Panc1 (cell line): ENCODE measurements at regions not wholly inside any gene's neighbourhood (a gene's known extent, or its start where the extent isn't known, plus 50 kb on each side); places are given as distances from the start of the nearest gene placed in this dataset.

Experiments used
- ATAC-seq: fragments of 200-7000 bp; cut with Tn5 transposase; 2 replicates; pipeline ENCODE4 v1.9.1; 2020; ENCODE audit warnings: mild to moderate bottlenecking, moderate library complexity
- BruUV-seq: library from RNA; stranded (reverse); fragments of 400-500 nt; replicated peaks from 2 replicates; lab custom pipeline; 2021; lab: Mats Ljungman, UMichigan
- CTCF ChIA-PET: fragments of 300-600 bp; sonication (Branson Sonifier 250); formaldehyde crosslinking; loops from one replicate; lab custom pipeline; 2022; ENCODE audit warnings: antibody characterized with exemption; lab: Charles Lee
- POLR2A ChIA-PET: fragments of 300-600 bp; sonication (Branson Sonifier 250); formaldehyde crosslinking; loops from one replicate; lab custom pipeline; 2022; ENCODE audit warnings: antibody characterized with exemption; lab: Charles Lee
- DNase-seq: peaks from one replicate; pipeline ENCODE4 v3.0.0-alpha.2; 2010; ENCODE audit warnings: low read depth, low spot score
- H3K27ac ChIP-seq: 2 replicates; pipeline ENCODE4 v1.5.1; 2011; ENCODE audit warnings: mild to moderate bottlenecking, low read length, inconsistent platforms
- H3K27me3 ChIP-seq: fragments of 200-500 bp; sonication (Bioruptor generic); 2 replicates; pipeline ENCODE4 v1.6.0; 2014; ENCODE audit warnings: low read length, inconsistent platforms; ENCODE audit not compliant: control insufficient read depth, insufficient read depth
- H3K36me3 ChIP-seq: fragments of 200-500 bp; sonication (Bioruptor generic); 2 replicates; pipeline ENCODE4 v1.5.1; 2014; ENCODE audit warnings: inconsistent platforms, mild to moderate bottlenecking, low read length, moderate library complexity; ENCODE audit not compliant: control insufficient read depth, insufficient read depth
- H3K4me1 ChIP-seq: 2 replicates; pipeline ENCODE4 v1.5.1; 2011; ENCODE audit warnings: inconsistent platforms, mild to moderate bottlenecking, low read length, moderate library complexity; ENCODE audit not compliant: control insufficient read depth, insufficient read depth
- H3K4me3 ChIP-seq, 2 experiments: 2 replicates each; pipeline ENCODE4 v1.5.1; 2011 to 2012; ENCODE audit warnings: low read depth in 2 of 2, low read length in 2 of 2, mild to moderate bottlenecking in 2 of 2, inconsistent platforms in 1 of 2, moderate library complexity in 1 of 2
- H3K9me3 ChIP-seq: fragments of 200-500 bp; sonication (Bioruptor generic); 2 replicates; pipeline ENCODE4 v1.5.1; 2014; ENCODE audit warnings: low read depth, mild to moderate bottlenecking, inconsistent platforms, low read length, moderate library complexity; ENCODE audit not compliant: control insufficient read depth, insufficient read depth
- POLR2AphosphoS5 ChIP-seq: IDR thresholded peaks from 2 replicates; pipeline ENCODE4 v1.6.1; 2012; ENCODE audit warnings: mild to moderate bottlenecking, low read depth, low read length, moderate library complexity
- REST ChIP-seq, 2 experiments: IDR thresholded peaks; 2 replicates each; pipeline ENCODE4 v1.6.1; 2011 to 2012; ENCODE audit warnings: low read depth in 2 of 2, control low read depth in 1 of 2, low read length in 1 of 2, mild to moderate bottlenecking in 1 of 2, moderate library complexity in 1 of 2; ENCODE audit not compliant: insufficient read depth in 1 of 2
- SIN3A ChIP-seq: IDR thresholded peaks from 2 replicates; pipeline ENCODE4 v1.6.1; 2012; ENCODE audit warnings: low read depth, mild to moderate bottlenecking, low read length, moderate library complexity, borderline replicate concordance; ENCODE audit not compliant: insufficient read depth
- TCF7L2 ChIP-seq: IDR thresholded peaks from 2 replicates; pipeline ENCODE4 v1.6.1; 2011; ENCODE audit warnings: mild to moderate bottlenecking, low read depth, low read length, inconsistent platforms
- in situ Hi-C: cut with HindIII; loops from 2 replicates; pipeline ENCODE4 v1.10.0; 2016; ENCODE audit warnings: low sequenced_read_pairs, low pct_unique_long_range_greater_than_20kb
- intact Hi-C: fragments of 100-400 bp; cut with micrococcal nuclease; formaldehyde crosslinking; loops from one replicate; pipeline ENCODE4 v1.10.0; 2022; ENCODE audit not compliant: unreplicated experiment
- TF ChIP-seq, protein P1 (sequence below): fragments of 450-650 bp; IDR thresholded peaks from 2 replicates; pipeline ENCODE4 v1.5.1; 2017; ENCODE audit warnings: mild to moderate bottlenecking

GRCh38 chr7:142377567-142377966 is 119.7 kb upstream of the PRSS58 start:
- Histone ChIP-seq H3K9me3 (no peaks in the 10 kb centered on the region), H3K4me1 (no peaks in the 10 kb centered on the region), H3K4me3 (no peak overlapping the region), H3K27me3 (no peaks in the 10 kb centered on the region), H3K27ac (no peak overlapping the region), H3K36me3 (no peaks in the 10 kb centered on the region)
- no peak for DNase-seq
- BruUV-seq: no TSS peak
- ChIA-PET CTCF (no interaction called here), POLR2A (no interaction called here)
- intact Hi-C loops: no loop called here
- TF ChIP-seq POLR2AphosphoS5 (no peak), REST (IDR thresholded peaks at IDR 0.05; ENCODE audit: insufficient read depth in 1 of 2, low read depth in 2 of 2, low read length in 1 of 2) (no peak), SIN3A (no peak), TCF7L2 (no peak)
- TF ChIP-seq, protein P1, sequence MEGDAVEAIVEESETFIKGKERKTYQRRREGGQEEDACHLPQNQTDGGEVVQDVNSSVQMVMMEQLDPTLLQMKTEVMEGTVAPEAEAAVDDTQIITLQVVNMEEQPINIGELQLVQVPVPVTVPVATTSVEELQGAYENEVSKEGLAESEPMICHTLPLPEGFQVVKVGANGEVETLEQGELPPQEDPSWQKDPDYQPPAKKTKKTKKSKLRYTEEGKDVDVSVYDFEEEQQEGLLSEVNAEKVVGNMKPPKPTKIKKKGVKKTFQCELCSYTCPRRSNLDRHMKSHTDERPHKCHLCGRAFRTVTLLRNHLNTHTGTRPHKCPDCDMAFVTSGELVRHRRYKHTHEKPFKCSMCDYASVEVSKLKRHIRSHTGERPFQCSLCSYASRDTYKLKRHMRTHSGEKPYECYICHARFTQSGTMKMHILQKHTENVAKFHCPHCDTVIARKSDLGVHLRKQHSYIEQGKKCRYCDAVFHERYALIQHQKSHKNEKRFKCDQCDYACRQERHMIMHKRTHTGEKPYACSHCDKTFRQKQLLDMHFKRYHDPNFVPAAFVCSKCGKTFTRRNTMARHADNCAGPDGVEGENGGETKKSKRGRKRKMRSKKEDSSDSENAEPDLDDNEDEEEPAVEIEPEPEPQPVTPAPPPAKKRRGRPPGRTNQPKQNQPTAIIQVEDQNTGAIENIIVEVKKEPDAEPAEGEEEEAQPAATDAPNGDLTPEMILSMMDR: no peak
- ATAC-seq: no peak
- in situ Hi-C loops: no loop called here

DNA sequence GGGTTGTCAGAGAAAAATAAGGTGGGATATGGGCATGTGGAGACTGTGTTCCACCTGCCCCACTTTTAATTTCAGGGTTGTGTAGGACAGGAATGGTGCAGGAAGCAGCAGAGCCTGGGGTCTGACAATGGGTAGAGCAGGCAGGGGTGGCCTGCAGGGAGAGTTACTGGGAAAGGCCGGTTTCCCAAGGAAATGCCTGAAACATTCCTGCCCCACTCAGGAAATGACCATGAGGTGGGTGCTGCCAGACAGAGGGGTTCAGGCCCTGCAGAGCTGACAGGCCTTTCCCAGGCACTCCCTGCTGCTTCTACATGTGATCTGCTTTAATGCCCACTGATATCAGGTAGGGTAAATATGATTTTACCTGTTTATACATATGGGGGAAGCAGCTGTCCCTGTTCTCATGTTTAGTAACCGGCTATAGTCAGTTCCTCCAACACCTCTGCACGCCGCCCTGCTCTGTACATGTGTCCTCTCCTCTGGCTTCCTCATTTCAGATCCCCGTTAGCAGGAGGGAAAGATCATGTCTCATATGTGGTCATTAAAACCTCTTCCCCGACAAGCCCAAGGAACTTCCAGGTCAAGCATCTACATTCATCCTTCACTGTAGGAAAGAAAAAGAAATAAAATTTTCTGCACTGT is 118.6 kb upstream of the PRSS58 start:
- POLR2A ChIA-PET: no interaction called here
- CTCF ChIA-PET: no interaction called here
- no peaks in the 10 kb centered on the region for H3K36me3 ChIP-seq
- no peak for ATAC-seq
- no peak for DNase-seq
- no peak overlapping the region for H3K27ac ChIP-seq
- no peaks in the 10 kb centered on the region for H3K9me3 ChIP-seq
- TF ChIP-seq POLR2AphosphoS5 (no peak), REST (IDR thresholded peaks at IDR 0.05; ENCODE audit: insufficient read depth in 1 of 2, low read depth in 2 of 2, low read length in 1 of 2) (no peak), SIN3A (no peak), TCF7L2 (no peak)
- TF ChIP-seq, protein P1: no peak
- no peak overlapping the region for H3K4me3 ChIP-seq
- no TSS peak for BruUV-seq
- intact Hi-C loops (no loop called here), in situ Hi-C loops (no loop called here)
- no peaks in the 10 kb centered on the region for H3K27me3 ChIP-seq
- H3K4me1 ChIP-seq: no peaks in the 10 kb centered on the region
